ENCODE measurements at regions not wholly inside any gene's neighbourhood (a gene's known extent, or its start where the extent isn't known, plus 50 kb on each side); places are given as distances from the start of the nearest gene placed in this dataset.

GRCh38 chr1:11418056-11418455, 60.9 kb upstream of the DISP3 start:
- TF ChIP-seq POLR2AphosphoS5 (IDR thresholded peaks at IDR 0.05; ENCODE audit: low read depth, low read length) (no peak), POLR2A (IDR thresholded peaks at IDR 0.05; ENCODE audit: low read depth, low read length) (no peak), TAF1 (IDR thresholded peaks at IDR 0.05; ENCODE audit: borderline replicate concordance, low read depth, low read length) (no peak)

Measured in GM12892 (cell line).